Breast epithelium (tissue), 3 donors: ENCODE measurements at regions not wholly inside any gene's neighbourhood (a gene's known extent, or its start where the extent isn't known, plus 50 kb on each side); places are given as distances from the start of the nearest gene placed in this dataset.

Source experiments
- POLR2AphosphoS5 ChIP-seq, 3 donors: sonication (generic); formaldehyde crosslinking; IDR thresholded peaks; one replicate each; pipeline ENCODE4 v1.6.1; 2017; ENCODE audit warnings: antibody characterized with exemption in 3 of 3
- TF ChIP-seq, protein P1 (sequence below), 3 donors: fragments of 450-650 bp; IDR thresholded peaks; one replicate each; pipeline ENCODE4 v1.5.1; 2016 to 2017; ENCODE audit warnings: antibody characterized with exemption in 3 of 3, mild to moderate bottlenecking in 3 of 3, moderate library complexity in 3 of 3

DNA sequence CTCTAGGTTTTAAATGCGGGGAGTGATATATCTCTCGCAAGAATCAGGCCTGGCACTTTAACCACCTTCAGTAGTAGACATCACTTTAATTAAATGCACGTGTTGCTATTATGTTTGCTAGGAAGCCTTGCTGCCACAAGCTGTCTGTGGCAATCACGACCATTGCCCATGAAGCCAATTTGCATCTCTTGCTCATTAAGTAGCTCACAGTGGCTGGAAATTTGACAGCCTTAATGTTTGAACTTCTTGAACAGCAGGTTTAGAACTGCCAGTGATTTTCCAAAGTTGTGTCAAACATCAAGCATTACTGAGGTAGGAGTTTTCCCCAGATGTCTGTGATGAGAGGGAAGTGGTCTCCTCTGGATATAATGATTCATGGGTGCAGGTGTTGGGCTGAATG, 642.3 kb upstream of the CPEB2 start:
- TF ChIP-seq, protein P1, sequence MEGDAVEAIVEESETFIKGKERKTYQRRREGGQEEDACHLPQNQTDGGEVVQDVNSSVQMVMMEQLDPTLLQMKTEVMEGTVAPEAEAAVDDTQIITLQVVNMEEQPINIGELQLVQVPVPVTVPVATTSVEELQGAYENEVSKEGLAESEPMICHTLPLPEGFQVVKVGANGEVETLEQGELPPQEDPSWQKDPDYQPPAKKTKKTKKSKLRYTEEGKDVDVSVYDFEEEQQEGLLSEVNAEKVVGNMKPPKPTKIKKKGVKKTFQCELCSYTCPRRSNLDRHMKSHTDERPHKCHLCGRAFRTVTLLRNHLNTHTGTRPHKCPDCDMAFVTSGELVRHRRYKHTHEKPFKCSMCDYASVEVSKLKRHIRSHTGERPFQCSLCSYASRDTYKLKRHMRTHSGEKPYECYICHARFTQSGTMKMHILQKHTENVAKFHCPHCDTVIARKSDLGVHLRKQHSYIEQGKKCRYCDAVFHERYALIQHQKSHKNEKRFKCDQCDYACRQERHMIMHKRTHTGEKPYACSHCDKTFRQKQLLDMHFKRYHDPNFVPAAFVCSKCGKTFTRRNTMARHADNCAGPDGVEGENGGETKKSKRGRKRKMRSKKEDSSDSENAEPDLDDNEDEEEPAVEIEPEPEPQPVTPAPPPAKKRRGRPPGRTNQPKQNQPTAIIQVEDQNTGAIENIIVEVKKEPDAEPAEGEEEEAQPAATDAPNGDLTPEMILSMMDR (IDR thresholded peaks at IDR 0.05), result no peak
- TF ChIP-seq POLR2AphosphoS5 (IDR thresholded peaks at IDR 0.05), result no peak
